ENCODE measurements at regions not wholly inside any gene's neighbourhood (a gene's known extent, or its start where the extent isn't known, plus 50 kb on each side); places are given as distances from the start of the nearest gene placed in this dataset.

DNA sequence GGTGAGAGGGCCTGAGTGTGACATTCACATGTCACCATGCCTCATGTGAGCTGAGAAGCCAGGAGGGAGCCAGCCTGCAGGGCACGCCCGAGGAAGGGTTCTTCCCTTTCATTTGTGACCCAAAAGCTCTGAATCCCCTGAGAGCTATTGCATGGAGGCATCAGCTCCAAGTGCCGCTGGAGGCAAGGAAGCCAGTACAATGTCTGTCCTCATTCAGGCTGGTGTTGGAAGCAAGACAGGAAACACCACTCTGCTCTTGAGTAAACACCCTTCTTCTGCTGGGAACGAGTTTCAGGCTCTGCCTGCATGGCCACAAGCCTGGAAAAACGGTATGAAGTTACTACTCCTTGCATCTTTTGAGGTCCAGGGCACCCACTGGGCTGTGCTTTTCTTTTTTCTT is 83.8 kb upstream of the LARGE1 start:
- TF ChIP-seq, protein P1, sequence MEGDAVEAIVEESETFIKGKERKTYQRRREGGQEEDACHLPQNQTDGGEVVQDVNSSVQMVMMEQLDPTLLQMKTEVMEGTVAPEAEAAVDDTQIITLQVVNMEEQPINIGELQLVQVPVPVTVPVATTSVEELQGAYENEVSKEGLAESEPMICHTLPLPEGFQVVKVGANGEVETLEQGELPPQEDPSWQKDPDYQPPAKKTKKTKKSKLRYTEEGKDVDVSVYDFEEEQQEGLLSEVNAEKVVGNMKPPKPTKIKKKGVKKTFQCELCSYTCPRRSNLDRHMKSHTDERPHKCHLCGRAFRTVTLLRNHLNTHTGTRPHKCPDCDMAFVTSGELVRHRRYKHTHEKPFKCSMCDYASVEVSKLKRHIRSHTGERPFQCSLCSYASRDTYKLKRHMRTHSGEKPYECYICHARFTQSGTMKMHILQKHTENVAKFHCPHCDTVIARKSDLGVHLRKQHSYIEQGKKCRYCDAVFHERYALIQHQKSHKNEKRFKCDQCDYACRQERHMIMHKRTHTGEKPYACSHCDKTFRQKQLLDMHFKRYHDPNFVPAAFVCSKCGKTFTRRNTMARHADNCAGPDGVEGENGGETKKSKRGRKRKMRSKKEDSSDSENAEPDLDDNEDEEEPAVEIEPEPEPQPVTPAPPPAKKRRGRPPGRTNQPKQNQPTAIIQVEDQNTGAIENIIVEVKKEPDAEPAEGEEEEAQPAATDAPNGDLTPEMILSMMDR (IDR thresholded peaks at IDR 0.05; ENCODE audit: low read depth, low read length, missing control alignments) = no peak
- no peak overlapping the region for H3K4me3 ChIP-seq (replicated peaks; ENCODE audit: low read depth, low read length)
- DNase-seq (ENCODE audit: extremely low read depth, low read depth) = no peak

DNA sequence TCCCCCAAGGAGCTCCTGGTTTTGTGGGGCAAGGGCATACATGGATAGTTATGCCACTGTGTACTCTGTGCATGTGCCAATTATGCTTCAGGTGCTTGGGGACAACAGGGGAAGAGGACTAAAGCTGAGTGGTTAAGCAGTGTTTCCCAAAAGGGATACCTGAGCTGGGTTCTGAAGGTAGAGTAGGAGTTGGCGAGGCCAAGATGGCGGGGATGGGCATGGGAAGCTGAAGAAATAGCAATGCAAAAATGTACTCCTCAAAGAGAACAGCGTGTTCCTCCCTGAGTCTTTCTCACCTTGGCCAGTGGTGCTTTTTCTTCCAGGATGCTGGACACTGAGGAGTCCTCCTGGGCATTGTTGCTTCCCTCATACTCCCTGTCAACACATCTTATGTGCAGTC is 90.0 kb upstream of the LARGE1 start:
- no peak overlapping the region for H3K4me3 ChIP-seq (replicated peaks; ENCODE audit: low read depth, low read length)
- no peak for DNase-seq (ENCODE audit: extremely low read depth, low read depth)
- TF ChIP-seq, protein P1 (IDR thresholded peaks at IDR 0.05; ENCODE audit: low read depth, low read length, missing control alignments) = no peak

DNA sequence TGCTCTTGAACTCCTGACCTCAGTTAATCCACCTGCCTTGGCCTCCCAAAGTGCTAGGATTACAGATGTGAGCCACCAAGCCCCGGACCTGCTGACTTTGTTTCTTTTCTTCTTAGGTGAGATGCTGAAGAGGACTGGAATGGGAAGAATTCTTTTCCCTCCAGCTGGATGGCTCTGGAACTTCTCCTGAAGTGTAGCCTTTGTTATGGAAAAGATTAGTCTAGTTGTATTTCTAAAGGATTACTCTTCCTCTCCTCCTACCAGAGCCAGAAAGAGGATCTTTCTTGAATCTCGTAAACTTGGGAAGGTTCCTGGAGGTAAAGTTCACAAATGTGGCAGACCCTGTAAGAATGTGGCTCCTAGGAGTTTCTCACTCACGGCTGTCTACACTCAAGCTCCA is 95.4 kb upstream of the LARGE1 start:
- no peak overlapping the region for H3K4me3 ChIP-seq (replicated peaks; ENCODE audit: low read depth, low read length)
- TF ChIP-seq, protein P1 (IDR thresholded peaks at IDR 0.05; ENCODE audit: low read depth, low read length, missing control alignments) = no peak
- DNase-seq (ENCODE audit: extremely low read depth, low read depth) = no peak

DNA sequence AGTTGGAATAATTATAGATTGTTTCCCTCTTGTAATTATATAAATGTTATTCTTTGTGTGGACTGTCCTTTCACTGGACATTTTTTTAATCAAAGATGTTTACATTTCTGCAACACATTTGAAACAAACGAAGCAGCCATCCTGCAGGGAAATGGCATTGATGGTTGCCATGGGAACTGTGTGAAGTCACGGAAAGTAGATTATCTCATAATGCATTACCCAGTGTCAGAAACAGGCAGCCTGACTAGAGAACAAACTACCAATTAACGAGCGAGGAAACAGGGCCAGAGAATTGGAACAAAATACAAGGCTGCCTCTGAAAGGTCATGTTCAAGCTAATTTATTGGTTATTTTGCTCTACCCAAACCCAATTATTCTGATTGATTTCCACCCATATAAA is 96.9 kb upstream of the LARGE1 start:
- no peak overlapping the region for H3K4me3 ChIP-seq (replicated peaks; ENCODE audit: low read depth, low read length)
- TF ChIP-seq, protein P1 (IDR thresholded peaks at IDR 0.05; ENCODE audit: low read depth, low read length, missing control alignments) = no peak
- no peak for DNase-seq (ENCODE audit: extremely low read depth, low read depth)

DNA sequence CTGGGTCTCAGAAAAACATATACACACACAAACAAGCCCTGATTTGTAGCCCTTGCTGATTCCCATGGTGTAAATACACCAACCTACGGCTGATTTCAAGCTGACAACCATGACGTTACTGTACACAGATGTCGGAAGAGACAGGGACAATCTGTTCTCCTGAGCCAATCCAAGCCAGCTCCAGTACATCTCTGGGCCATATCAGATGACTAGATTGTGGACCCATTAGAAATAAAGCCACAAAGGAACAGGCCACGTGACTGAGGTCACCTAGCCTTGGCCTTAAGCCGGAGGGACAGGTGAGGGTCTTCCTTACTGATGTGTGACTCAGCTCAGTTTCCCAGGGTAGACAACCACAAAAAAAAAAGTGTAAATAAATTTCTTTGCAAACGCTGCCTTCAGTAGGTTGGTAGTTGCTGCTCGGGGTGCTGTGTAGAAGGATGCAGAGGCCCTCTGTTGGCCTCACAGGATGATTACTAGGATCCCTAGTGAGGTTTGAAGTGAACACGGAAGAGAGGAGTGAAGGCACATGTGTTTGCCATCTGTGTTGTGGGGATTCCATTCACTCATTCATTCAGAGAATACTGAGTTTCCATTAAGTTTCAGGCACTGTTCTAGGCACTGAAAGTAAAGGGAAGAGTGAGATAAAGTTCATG is 99.0 kb upstream of the LARGE1 start:
- DNase-seq (ENCODE audit: extremely low read depth, low read depth) = no peak
- TF ChIP-seq, protein P1 (IDR thresholded peaks at IDR 0.05; ENCODE audit: low read depth, low read length, missing control alignments) = no peak
- no peak overlapping the region for H3K4me3 ChIP-seq (replicated peaks; ENCODE audit: low read depth, low read length)

DNA sequence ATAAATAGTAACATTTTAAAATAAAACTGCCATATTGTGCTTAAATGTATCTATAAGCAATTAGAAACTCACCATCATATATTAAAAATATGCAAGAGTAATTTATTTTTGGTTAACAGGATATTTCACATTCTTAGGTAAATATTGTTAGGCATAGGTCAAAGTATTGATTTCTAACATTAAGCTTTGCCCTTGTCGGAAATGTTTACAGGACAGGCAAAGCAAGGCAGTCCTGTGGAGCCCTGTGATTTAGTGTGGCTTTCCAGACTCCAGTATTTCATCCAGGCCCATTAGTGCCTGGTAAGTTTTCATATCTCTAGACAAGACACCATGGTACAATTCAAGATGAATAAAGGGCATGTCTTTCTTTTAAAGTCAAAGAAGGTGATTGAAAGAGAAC is 114.9 kb upstream of the LARGE1 start:
- TF ChIP-seq, protein P1 (IDR thresholded peaks at IDR 0.05; ENCODE audit: low read depth, low read length, missing control alignments) = no peak
- H3K4me3 ChIP-seq (replicated peaks; ENCODE audit: low read depth, low read length) = no peak overlapping the region
- no peak for DNase-seq (ENCODE audit: extremely low read depth, low read depth)

DNA sequence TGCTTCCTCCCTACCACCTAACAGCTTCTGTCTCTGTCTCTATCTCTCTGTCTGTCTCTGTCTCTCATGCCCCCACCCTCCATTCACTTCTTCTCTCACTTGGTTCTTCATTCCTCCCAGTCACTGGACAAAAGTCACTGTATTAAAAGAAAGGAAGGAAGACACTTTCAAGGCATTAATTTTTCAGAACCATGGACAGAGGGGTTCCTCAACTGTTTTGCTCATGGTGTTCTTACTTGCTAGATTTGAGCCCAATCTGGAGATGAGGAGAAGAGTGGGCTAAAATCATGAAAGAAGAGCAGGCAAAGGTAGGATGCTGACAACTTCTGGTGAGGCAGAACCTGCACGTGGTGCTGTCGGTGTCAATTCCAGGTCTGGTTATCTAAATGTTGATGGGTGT is 116.7 kb upstream of the LARGE1 start:
- DNase-seq (ENCODE audit: extremely low read depth, low read depth) = no peak
- TF ChIP-seq, protein P1 (IDR thresholded peaks at IDR 0.05; ENCODE audit: low read depth, low read length, missing control alignments) = no peak
- no peak overlapping the region for H3K4me3 ChIP-seq (replicated peaks; ENCODE audit: low read depth, low read length)

Data from HFF-Myc (cell line).